HEK293 (cell line): ENCODE measurements at regions not wholly inside any gene's neighbourhood (a gene's known extent, or its start where the extent isn't known, plus 50 kb on each side); places are given as distances from the start of the nearest gene placed in this dataset.

ENCODE experiments used
- CTCF ChIA-PET: fragments of 350-600 bp; formaldehyde crosslinking; extraction: SDS; loops from one replicate; lab custom pipeline; 2021; ENCODE audit warnings: antibody characterized with exemption; lab: Yijun Ruan, JAX
- POLR2A ChIA-PET: fragments of 300-600 bp; formaldehyde crosslinking; extraction: SDS; loops from one replicate; lab custom pipeline; 2020; ENCODE audit warnings: antibody characterized with exemption, inconsistent platforms; lab: Yijun Ruan, JAX
- H3K27ac ChIP-seq: fragments of 200-500 bp; sonication (Bioruptor generic); 2 replicates; pipeline ENCODE4 v1.5.1; 2014; ENCODE audit warnings: low read depth, low read length, control low read depth, inconsistent platforms; ENCODE audit errors: extremely low read depth
- H3K36me3 ChIP-seq, 2 experiments: fragments of 200-500 bp in 1 of 2; sonication (Bioruptor generic) in 1 of 2; 1 replicate in 1 of 2; 2 replicates in 1 of 2; pipeline ENCODE4 v1.5.1; 2014 to 2017; ENCODE audit warnings: inconsistent platforms in 2 of 2, low read length in 2 of 2; ENCODE audit not compliant: control insufficient read depth in 2 of 2, insufficient read depth in 1 of 2
- H3K4me1 ChIP-seq: fragments of 200-500 bp; sonication (Bioruptor generic); 2 replicates; pipeline ENCODE4 v1.5.1; 2014; ENCODE audit warnings: mild to moderate bottlenecking, low read length, inconsistent platforms; ENCODE audit not compliant: control insufficient read depth, insufficient read depth
- H3K4me3 ChIP-seq: 2 replicates; pipeline ENCODE4 v1.5.1; 2011; ENCODE audit warnings: low read depth, mild to moderate bottlenecking, control low read depth, low read length, moderate library complexity
- H3K9me3 ChIP-seq: fragments of 200-500 bp; sonication (Bioruptor generic); 2 replicates; pipeline ENCODE4 v1.5.1; 2014; ENCODE audit warnings: low read depth, low read length, inconsistent platforms; ENCODE audit not compliant: control insufficient read depth, insufficient read depth
- EGR2 ChIP-seq: fragments of 450-650 bp; formaldehyde crosslinking; IDR thresholded peaks from 2 replicates; pipeline ENCODE4 v1.5.1; 2016; ENCODE audit warnings: low read depth, missing biosample characterization, missing genetic modification characterization
- GLIS1 ChIP-seq: fragments of 450-650 bp; formaldehyde crosslinking; IDR thresholded peaks from 2 replicates; pipeline ENCODE4 v1.5.1; 2016; ENCODE audit warnings: missing biosample characterization, missing genetic modification characterization
- HOXD13 ChIP-seq: sonication (generic); formaldehyde crosslinking; IDR thresholded peaks from 2 replicates; pipeline ENCODE4 v1.8.0; 2022; ENCODE audit warnings: missing genetic modification reagents, borderline replicate concordance
- IKZF3 ChIP-seq: fragments of 450-650 bp; IDR thresholded peaks from 2 replicates; pipeline ENCODE4 v1.5.0; 2018; ENCODE audit warnings: missing biosample characterization, mild to moderate bottlenecking, missing genetic modification characterization, moderate library complexity
- PRDM1 ChIP-seq: fragments of 450-650 bp; formaldehyde crosslinking; IDR thresholded peaks from 2 replicates; pipeline ENCODE4; 2016; ENCODE audit warnings: missing biosample characterization, missing genetic modification characterization
- REST ChIP-seq: fragments of 450-650 bp; formaldehyde crosslinking; IDR thresholded peaks from 2 replicates; pipeline ENCODE4 v1.5.1; 2016; ENCODE audit warnings: missing biosample characterization, missing genetic modification characterization
- SETDB1 ChIP-seq: IDR thresholded peaks from one replicate; pipeline ENCODE4 v1.6.1; 2017; ENCODE audit warnings: mild to moderate bottlenecking, low read length, moderate library complexity, mixed read lengths; ENCODE audit not compliant: insufficient read length
- YY2 ChIP-seq: fragments of 450-650 bp; formaldehyde crosslinking; IDR thresholded peaks from 2 replicates; pipeline ENCODE4 v1.5.1; 2016; ENCODE audit warnings: missing biosample characterization, missing genetic modification characterization
- ZBTB44 ChIP-seq: fragments of 450-650 bp; IDR thresholded peaks from 2 replicates; pipeline ENCODE4 v1.5.1; 2018; ENCODE audit warnings: missing biosample characterization, mild to moderate bottlenecking, missing genetic modification characterization
- ZFHX2 ChIP-seq: fragments of 450-650 bp; formaldehyde crosslinking; conservative IDR thresholded peaks from 2 replicates; pipeline ENCODE4 v1.5.1; 2016; ENCODE audit warnings: missing biosample characterization, missing genetic modification characterization
- ZNF112 ChIP-seq: fragments of 450-650 bp; formaldehyde crosslinking; IDR thresholded peaks from 2 replicates; pipeline ENCODE4 v1.5.0; 2017; ENCODE audit warnings: missing biosample characterization, missing genetic modification characterization
- ZNF2 ChIP-seq: fragments of 450-650 bp; formaldehyde crosslinking; IDR thresholded peaks from 2 replicates; pipeline ENCODE4 v1.5.1; 2016; ENCODE audit warnings: missing biosample characterization, missing genetic modification characterization
- ZNF214 ChIP-seq: fragments of 450-650 bp; formaldehyde crosslinking; IDR thresholded peaks from 2 replicates; pipeline ENCODE4 v1.5.1; 2017; ENCODE audit warnings: missing biosample characterization, mild to moderate bottlenecking, missing genetic modification characterization, borderline replicate concordance
- ZNF354C ChIP-seq: fragments of 450-650 bp; formaldehyde crosslinking; IDR thresholded peaks from 2 replicates; pipeline ENCODE4 v1.5.1; 2016; ENCODE audit warnings: missing biosample characterization, missing genetic modification characterization, low read depth, borderline replicate concordance
- ZNF362 ChIP-seq: fragments of 450-650 bp; formaldehyde crosslinking; IDR thresholded peaks from 2 replicates; pipeline ENCODE4 v1.5.1; 2016; ENCODE audit warnings: missing biosample characterization, missing genetic modification characterization
- ZNF596 ChIP-seq: fragments of 450-650 bp; IDR thresholded peaks from 2 replicates; pipeline ENCODE4 v1.5.0; 2018; ENCODE audit warnings: missing biosample characterization, mild to moderate bottlenecking, missing genetic modification characterization, moderate library complexity
- ZNF600 ChIP-seq: fragments of 450-650 bp; formaldehyde crosslinking; IDR thresholded peaks from 2 replicates; pipeline ENCODE4 v1.5.1; 2016; ENCODE audit warnings: missing biosample characterization, missing genetic modification characterization
- ZNF623 ChIP-seq: fragments of 450-650 bp; formaldehyde crosslinking; IDR thresholded peaks from 2 replicates; pipeline ENCODE4 v1.5.1; 2016; ENCODE audit warnings: missing biosample characterization, missing genetic modification characterization
- ZNF629 ChIP-seq: fragments of 450-650 bp; formaldehyde crosslinking; IDR thresholded peaks from 2 replicates; pipeline ENCODE4 v1.5.1; 2017; ENCODE audit warnings: missing biosample characterization, missing genetic modification characterization
- ZNF791 ChIP-seq: fragments of 450-650 bp; formaldehyde crosslinking; IDR thresholded peaks from 2 replicates; pipeline ENCODE4 v1.5.1; 2016; ENCODE audit warnings: missing biosample characterization, missing genetic modification characterization
- ZNF792 ChIP-seq: fragments of 450-650 bp; formaldehyde crosslinking; IDR thresholded peaks from 2 replicates; pipeline ENCODE4 v1.5.1; 2016; ENCODE audit warnings: missing biosample characterization, missing genetic modification characterization
- TF ChIP-seq, protein P1 (sequence below): fragments of 450-650 bp; formaldehyde crosslinking; IDR thresholded peaks from 2 replicates; pipeline ENCODE4 v1.5.1; 2016; ENCODE audit warnings: missing biosample characterization, missing genetic modification characterization
- TF ChIP-seq, protein P2 (sequence below): fragments of 450-650 bp; formaldehyde crosslinking; conservative IDR thresholded peaks from 2 replicates; pipeline ENCODE4 v1.5.1; 2016; ENCODE audit warnings: low read depth, missing biosample characterization, missing genetic modification characterization

DNA sequence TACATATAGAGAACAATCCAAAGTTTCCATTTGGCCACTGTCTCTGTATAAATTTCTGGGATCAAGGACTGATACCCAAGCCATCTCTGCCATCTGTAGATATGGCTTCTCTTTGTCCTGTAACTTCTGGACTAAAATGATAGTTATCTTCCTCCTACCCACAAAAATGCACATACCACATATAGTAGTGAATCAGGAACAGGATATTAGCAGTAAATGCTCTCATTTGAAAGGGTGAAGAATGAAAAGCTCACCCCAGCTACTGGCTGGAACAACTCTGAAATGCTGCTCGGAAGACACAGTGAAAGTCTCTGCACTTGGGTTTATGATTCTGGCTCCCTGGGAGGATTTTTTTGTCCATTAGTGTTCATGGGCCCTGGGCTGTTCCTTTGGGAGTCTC, 856.4 kb upstream of the LRRC4C start (continued):
- TF ChIP-seq REST = no peak
- TF ChIP-seq EGR2 (tag by site-specific recombination) = no peak
- no peak for TF ChIP-seq PRDM1 (tag by site-specific recombination)
- TF ChIP-seq ZNF623 (tag by site-specific recombination) = no peak
- TF ChIP-seq IKZF3 (tag by site-specific recombination) = no peak
- TF ChIP-seq ZNF791 (tag by site-specific recombination) = no peak

GRCh38 chr11:42319921-42320320, 860.5 kb upstream of the LRRC4C start:
- POLR2A ChIA-PET = no interaction called here

More at GRCh38 chr11:42319921-42320320, 860.5 kb upstream of the LRRC4C start:
- Histone ChIP-seq H3K4me3 (no peak overlapping the region), H3K27ac (no peak overlapping the region), H3K4me1 (no peaks in the 10 kb centered on the region), H3K9me3 (no peaks in the 10 kb centered on the region), H3K36me3 (no peaks in the 10 kb centered on the region)
- no peak for TF ChIP-seq SETDB1
- TF ChIP-seq, protein P1, sequence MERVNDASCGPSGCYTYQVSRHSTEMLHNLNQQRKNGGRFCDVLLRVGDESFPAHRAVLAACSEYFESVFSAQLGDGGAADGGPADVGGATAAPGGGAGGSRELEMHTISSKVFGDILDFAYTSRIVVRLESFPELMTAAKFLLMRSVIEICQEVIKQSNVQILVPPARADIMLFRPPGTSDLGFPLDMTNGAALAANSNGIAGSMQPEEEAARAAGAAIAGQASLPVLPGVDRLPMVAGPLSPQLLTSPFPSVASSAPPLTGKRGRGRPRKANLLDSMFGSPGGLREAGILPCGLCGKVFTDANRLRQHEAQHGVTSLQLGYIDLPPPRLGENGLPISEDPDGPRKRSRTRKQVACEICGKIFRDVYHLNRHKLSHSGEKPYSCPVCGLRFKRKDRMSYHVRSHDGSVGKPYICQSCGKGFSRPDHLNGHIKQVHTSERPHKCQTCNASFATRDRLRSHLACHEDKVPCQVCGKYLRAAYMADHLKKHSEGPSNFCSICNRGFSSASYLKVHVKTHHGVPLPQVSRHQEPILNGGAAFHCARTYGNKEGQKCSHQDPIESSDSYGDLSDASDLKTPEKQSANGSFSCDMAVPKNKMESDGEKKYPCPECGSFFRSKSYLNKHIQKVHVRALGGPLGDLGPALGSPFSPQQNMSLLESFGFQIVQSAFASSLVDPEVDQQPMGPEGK (tag by site-specific recombination) = no peak
- TF ChIP-seq HOXD13 (CRISPR knock-in tag) = no peak
- TF ChIP-seq ZNF2 (tag by site-specific recombination) = no peak
- TF ChIP-seq ZNF214 (tag by site-specific recombination) = no peak
- TF ChIP-seq ZBTB44 (tag by site-specific recombination) = no peak
- no peak for TF ChIP-seq ZNF112 (tag by site-specific recombination)
- TF ChIP-seq ZNF629 (tag by site-specific recombination) = no peak
- TF ChIP-seq GLIS1 (tag by site-specific recombination) = no peak
- no peak for TF ChIP-seq ZNF362 (tag by site-specific recombination)
- no peak for TF ChIP-seq ZNF354C (tag by site-specific recombination)
- no peak for TF ChIP-seq ZNF596 (tag by site-specific recombination)
- no peak for TF ChIP-seq YY2 (tag by site-specific recombination)
- TF ChIP-seq ZNF792 (tag by site-specific recombination) = no peak
- no peak for TF ChIP-seq ZNF623 (tag by site-specific recombination)
- TF ChIP-seq ZNF600 (tag by site-specific recombination) = no peak
- TF ChIP-seq, protein P2, sequence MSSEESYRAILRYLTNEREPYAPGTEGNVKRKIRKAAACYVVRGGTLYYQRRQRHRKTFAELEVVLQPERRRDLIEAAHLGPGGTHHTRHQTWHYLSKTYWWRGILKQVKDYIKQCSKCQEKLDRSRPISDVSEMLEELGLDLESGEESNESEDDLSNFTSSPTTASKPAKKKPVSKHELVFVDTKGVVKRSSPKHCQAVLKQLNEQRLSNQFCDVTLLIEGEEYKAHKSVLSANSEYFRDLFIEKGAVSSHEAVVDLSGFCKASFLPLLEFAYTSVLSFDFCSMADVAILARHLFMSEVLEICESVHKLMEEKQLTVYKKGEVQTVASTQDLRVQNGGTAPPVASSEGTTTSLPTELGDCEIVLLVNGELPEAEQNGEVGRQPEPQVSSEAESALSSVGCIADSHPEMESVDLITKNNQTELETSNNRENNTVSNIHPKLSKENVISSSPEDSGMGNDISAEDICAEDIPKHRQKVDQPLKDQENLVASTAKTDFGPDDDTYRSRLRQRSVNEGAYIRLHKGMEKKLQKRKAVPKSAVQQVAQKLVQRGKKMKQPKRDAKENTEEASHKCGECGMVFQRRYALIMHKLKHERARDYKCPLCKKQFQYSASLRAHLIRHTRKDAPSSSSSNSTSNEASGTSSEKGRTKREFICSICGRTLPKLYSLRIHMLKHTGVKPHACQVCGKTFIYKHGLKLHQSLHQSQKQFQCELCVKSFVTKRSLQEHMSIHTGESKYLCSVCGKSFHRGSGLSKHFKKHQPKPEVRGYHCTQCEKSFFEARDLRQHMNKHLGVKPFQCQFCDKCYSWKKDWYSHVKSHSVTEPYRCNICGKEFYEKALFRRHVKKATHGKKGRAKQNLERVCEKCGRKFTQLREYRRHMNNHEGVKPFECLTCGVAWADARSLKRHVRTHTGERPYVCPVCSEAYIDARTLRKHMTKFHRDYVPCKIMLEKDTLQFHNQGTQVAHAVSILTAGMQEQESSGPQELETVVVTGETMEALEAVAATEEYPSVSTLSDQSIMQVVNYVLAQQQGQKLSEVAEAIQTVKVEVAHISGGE (tag by site-specific recombination) = no peak
- no peak for TF ChIP-seq ZFHX2 (tag by site-specific recombination)
- CTCF ChIA-PET = no interaction called here
